ENCODE measurements at regions not wholly inside any gene's neighbourhood (a gene's known extent, or its start where the extent isn't known, plus 50 kb on each side); places are given as distances from the start of the nearest gene placed in this dataset.
A peak's percentile ranks its signal among the peaks of the same experiment; 100 is the strongest.

GRCh38 chr2:55112229-55113031, 62.2 kb upstream of the RTN4 start:
- WGBS (ENCODE audit: extremely low coverage, insufficient coverage, low lambda C conversion rate), result no CpG with 5 or more reads among the region's 13 CpGs
- no peak for DNase-seq
- no peak overlapping the region for H3K4me3 ChIP-seq (ENCODE audit: low read length)

GRCh38 chr2:55111570-55112228, 61.4 kb upstream of the RTN4 start:
- Histone ChIP-seq H3K23ac (ENCODE audit: low read length) (peak overlapping the region; percentile 15), H3K36me3 (ENCODE audit: control insufficient read depth, insufficient read depth, low read length) (no peaks in the 10 kb centered on the region), H2AK5ac (ENCODE audit: low read length) (no peak overlapping the region), H3K79me2 (ENCODE audit: control insufficient read depth, insufficient read depth, low read length) (no peaks in the 10 kb centered on the region), H2BK15ac (replicated peaks; ENCODE audit: low read depth) (peak overlapping the region; percentile 7), H3K9ac (ENCODE audit: low read length) (no peak overlapping the region), H3K56ac (ENCODE audit: low read length) (peak overlapping the region; percentile 54), H3K27me3 (ENCODE audit: insufficient read depth, low read length, poor library complexity) (no peaks in the 10 kb centered on the region), H2BK5ac (ENCODE audit: low read length) (no peak overlapping the region), H3K27ac (ENCODE audit: low read depth, low read length) (no peak overlapping the region), H2BK120ac (ENCODE audit: low read depth, low read length) (peak overlapping the region; percentile 10), H4K8ac (ENCODE audit: low read depth, low read length) (no peak overlapping the region), H3K4me3 (ENCODE audit: low read length) (no peak overlapping the region), H4K5ac (ENCODE audit: low read length) (no peak overlapping the region), H3K4me2 (ENCODE audit: low read length) (no peak overlapping the region), H3K79me1 (ENCODE audit: low read length) (no peaks in the 10 kb centered on the region), H3K4ac (ENCODE audit: low read depth, low read length) (peak overlapping the region; percentile 49), H3K18ac (ENCODE audit: low read length) (peak overlapping the region; percentile 52), H3K4me1 (ENCODE audit: control insufficient read depth, low read depth, low read length) (peaks cover 6% of the 10 kb centered on the region)
- peak; percentile 89 for DNase-seq
- WGBS (ENCODE audit: extremely low coverage, insufficient coverage, low lambda C conversion rate), result no CpG with 5 or more reads among the region's 11 CpGs

More at GRCh38 chr2:55112229-55113031, 62.2 kb upstream of the RTN4 start:
- Histone ChIP-seq H3K27ac (ENCODE audit: low read depth, low read length) (no peak overlapping the region), H3K4me1 (ENCODE audit: control insufficient read depth, low read depth, low read length) (peaks cover 6% of the 10 kb centered on the region), H3K18ac (ENCODE audit: low read length) (no peak overlapping the region), H3K79me2 (ENCODE audit: control insufficient read depth, insufficient read depth, low read length) (no peaks in the 10 kb centered on the region), H2AK5ac (ENCODE audit: low read length) (no peak overlapping the region), H2BK15ac (replicated peaks; ENCODE audit: low read depth) (no peak overlapping the region), H3K56ac (ENCODE audit: low read length) (peak overlapping the region; percentile 6), H3K27me3 (ENCODE audit: insufficient read depth, low read length, poor library complexity) (no peaks in the 10 kb centered on the region), H4K8ac (ENCODE audit: low read depth, low read length) (no peak overlapping the region), H3K4me2 (ENCODE audit: low read length) (no peak overlapping the region), H3K79me1 (ENCODE audit: low read length) (no peaks in the 10 kb centered on the region), H3K36me3 (ENCODE audit: control insufficient read depth, insufficient read depth, low read length) (no peaks in the 10 kb centered on the region), H4K5ac (ENCODE audit: low read length) (no peak overlapping the region), H3K4ac (ENCODE audit: low read depth, low read length) (peak overlapping the region; percentile 49), H2BK5ac (ENCODE audit: low read length) (no peak overlapping the region), H3K9ac (ENCODE audit: low read length) (no peak overlapping the region), H3K23ac (ENCODE audit: low read length) (no peak overlapping the region), H2BK120ac (ENCODE audit: low read depth, low read length) (no peak overlapping the region)

- Histone ChIP-seq H2BK120ac (ENCODE audit: low read depth, low read length) (peak overlapping the region; percentile 10), H3K9ac (ENCODE audit: low read length) (no peak overlapping the region), H3K79me1 (ENCODE audit: low read length) (no peaks in the 10 kb centered on the region), H3K23ac (ENCODE audit: low read length) (peak overlapping the region; percentile 15), H3K4me1 (ENCODE audit: control insufficient read depth, low read depth, low read length) (peaks cover 6% of the 10 kb centered on the region), H2AK5ac (ENCODE audit: low read length) (no peak overlapping the region), H3K27ac (ENCODE audit: low read depth, low read length) (no peak overlapping the region), H3K4me3 (ENCODE audit: low read length) (no peak overlapping the region), H3K79me2 (ENCODE audit: control insufficient read depth, insufficient read depth, low read length) (no peaks in the 10 kb centered on the region), H4K5ac (ENCODE audit: low read length) (no peak overlapping the region), H3K27me3 (ENCODE audit: insufficient read depth, low read length, poor library complexity) (no peaks in the 10 kb centered on the region), H3K18ac (ENCODE audit: low read length) (peak overlapping the region; percentile 52), H3K56ac (ENCODE audit: low read length) (peak overlapping the region; percentile 54), H3K4ac (ENCODE audit: low read depth, low read length) (no peak overlapping the region), H2BK5ac (ENCODE audit: low read length) (no peak overlapping the region), H3K4me2 (ENCODE audit: low read length) (no peak overlapping the region), H2BK15ac (replicated peaks; ENCODE audit: low read depth) (peak overlapping the region; percentile 7), H3K36me3 (ENCODE audit: control insufficient read depth, insufficient read depth, low read length) (no peaks in the 10 kb centered on the region), H4K8ac (ENCODE audit: low read depth, low read length) (no peak overlapping the region)
- WGBS (ENCODE audit: extremely low coverage, insufficient coverage, low lambda C conversion rate), result no CpG with 5 or more reads among the region's 4 CpGs
- DNase-seq, result no peak
These were observed 60.9 kb upstream of the RTN4 start for GRCh38 chr2:55111230-55111569.

GRCh38 chr2:55109219-55109891, 59.1 kb upstream of the RTN4 start:
- H3K23ac ChIP-seq (ENCODE audit: low read length), result no peak overlapping the region
- H3K27me3 ChIP-seq (ENCODE audit: insufficient read depth, low read length, poor library complexity), result no peaks in the 10 kb centered on the region
- no peak overlapping the region for H3K9ac ChIP-seq (ENCODE audit: low read length)
- H4K8ac ChIP-seq (ENCODE audit: low read depth, low read length), result no peak overlapping the region
- no peak overlapping the region for H2BK15ac ChIP-seq (replicated peaks; ENCODE audit: low read depth)
- H3K79me1 ChIP-seq (ENCODE audit: low read length), result no peaks in the 10 kb centered on the region
- H4K5ac ChIP-seq (ENCODE audit: low read length), result no peak overlapping the region
- no peak overlapping the region for H3K4ac ChIP-seq (ENCODE audit: low read depth, low read length)
- H2BK5ac ChIP-seq (ENCODE audit: low read length), result no peak overlapping the region
- no peak overlapping the region for H3K4me3 ChIP-seq (ENCODE audit: low read length)
- H3K18ac ChIP-seq (ENCODE audit: low read length), result no peak overlapping the region
- WGBS (ENCODE audit: extremely low coverage, insufficient coverage, low lambda C conversion rate), result no CpG with 5 or more reads among the region's 2 CpGs
- no peaks in the 10 kb centered on the region for H3K79me2 ChIP-seq (ENCODE audit: control insufficient read depth, insufficient read depth, low read length)
- H3K4me1 ChIP-seq (ENCODE audit: control insufficient read depth, low read depth, low read length), result peaks cover 2% of the 10 kb centered on the region
- H3K36me3 ChIP-seq (ENCODE audit: control insufficient read depth, insufficient read depth, low read length), result no peaks in the 10 kb centered on the region
- H3K27ac ChIP-seq (ENCODE audit: low read depth, low read length), result no peak overlapping the region
- H3K56ac ChIP-seq (ENCODE audit: low read length), result no peak overlapping the region
- H2AK5ac ChIP-seq (ENCODE audit: low read length), result no peak overlapping the region
- no peak overlapping the region for H3K4me2 ChIP-seq (ENCODE audit: low read length)
- DNase-seq, result no peak
- H2BK120ac ChIP-seq (ENCODE audit: low read depth, low read length), result no peak overlapping the region

- no peak overlapping the region for H2AK5ac ChIP-seq (ENCODE audit: low read length)
- H3K27ac ChIP-seq (ENCODE audit: low read depth, low read length), result no peak overlapping the region
- H3K4me2 ChIP-seq (ENCODE audit: low read length), result no peak overlapping the region
- WGBS (ENCODE audit: extremely low coverage, insufficient coverage, low lambda C conversion rate), result no CpG with 5 or more reads among the region's 7 CpGs
- no peak for DNase-seq
- no peaks in the 10 kb centered on the region for H3K79me2 ChIP-seq (ENCODE audit: control insufficient read depth, insufficient read depth, low read length)
- no peak overlapping the region for H3K4me3 ChIP-seq (ENCODE audit: low read length)
- H3K79me1 ChIP-seq (ENCODE audit: low read length), result no peaks in the 10 kb centered on the region
- no peak overlapping the region for H4K8ac ChIP-seq (ENCODE audit: low read depth, low read length)
- H3K9ac ChIP-seq (ENCODE audit: low read length), result no peak overlapping the region
- H3K36me3 ChIP-seq (ENCODE audit: control insufficient read depth, insufficient read depth, low read length), result no peaks in the 10 kb centered on the region
- H3K56ac ChIP-seq (ENCODE audit: low read length), result no peak overlapping the region
- no peak overlapping the region for H2BK120ac ChIP-seq (ENCODE audit: low read depth, low read length)
- H2BK5ac ChIP-seq (ENCODE audit: low read length), result no peak overlapping the region
- H3K4ac ChIP-seq (ENCODE audit: low read depth, low read length), result no peak overlapping the region
- no peak overlapping the region for H3K18ac ChIP-seq (ENCODE audit: low read length)
- H3K27me3 ChIP-seq (ENCODE audit: insufficient read depth, low read length, poor library complexity), result no peaks in the 10 kb centered on the region
- H3K23ac ChIP-seq (ENCODE audit: low read length), result no peak overlapping the region
- no peak overlapping the region for H2BK15ac ChIP-seq (replicated peaks; ENCODE audit: low read depth)
- H4K5ac ChIP-seq (ENCODE audit: low read length), result no peak overlapping the region
- peaks cover 2% of the 10 kb centered on the region for H3K4me1 ChIP-seq (ENCODE audit: control insufficient read depth, low read depth, low read length)
These were observed 58.4 kb upstream of the RTN4 start for GRCh38 chr2:55108456-55109160.

All from mesendoderm (in vitro differentiated cells).